Pancreas (tissue), 10 donors: ENCODE measurements at regions not wholly inside any gene's neighbourhood (a gene's known extent, or its start where the extent isn't known, plus 50 kb on each side); places are given as distances from the start of the nearest gene placed in this dataset.

ENCODE experiments used
- ATAC-seq, 4 donors: fragments of 200-7000 bp; cut with Tn5 transposase; one replicate each; pipeline versions ENCODE4 v1.8.0 to v1.9.1; 2020; ENCODE audit warnings: mild to moderate bottlenecking in 4 of 4, moderate library complexity in 4 of 4
- DNase-seq, 6 donors: peaks; one replicate each; pipeline ENCODE4 v3.0.0-alpha.2; 2020
- FAIRE-seq: peaks from 2 replicates; lab custom pipeline; 2012; peaks lifted over from hg19 to GRCh38; lab: Jason Lieb, UNC
- H3K27ac ChIP-seq, 4 donors: fragments of 200-600 bp; sonication (generic); 1 replicate in 3 of 4; 2 replicates in 1 of 4; pipeline versions ENCODE4 v1.5.0 to v1.8.0; 2020
- H3K27me3 ChIP-seq, 4 donors: fragments of 200-600 bp; one replicate each; pipeline ENCODE4 v1.8.0; 2021
- H3K36me3 ChIP-seq, 3 donors: fragments of 200-600 bp; sonication (generic) in 1 of 3; one replicate each; pipeline versions ENCODE4 v1.5.0 to v1.8.0; 2020 to 2021
- H3K4me1 ChIP-seq, 3 donors: fragments of 200-600 bp; one replicate each; pipeline ENCODE4 v1.8.0; 2021
- H3K4me3 ChIP-seq, 4 donors: fragments of 200-600 bp; sonication (generic) in 2 of 4; one replicate each; pipeline versions ENCODE4 v1.5.0 to v1.8.0; 2020 to 2021
- H3K9me3 ChIP-seq, 4 donors: fragments of 200-600 bp; one replicate each; pipeline ENCODE4 v1.8.0; 2021
- CTCF ChIP-seq, 4 donors: fragments of 200-600 bp; sonication (generic) in 3 of 4; IDR thresholded peaks; one replicate each; pipeline versions ENCODE4 v1.5.0 to v1.8.0; 2021; ENCODE audit warnings: antibody characterized with exemption in 4 of 4
- WGBS, 2 donors: extraction: QIAGEN DNeasy Blood & Tissue Kit; methylation state at CpG; one replicate each; pipeline ENCODE4 v1.1.7; 2013; 5-methylcytosine and 5-hydroxymethylcytosine counted together
- intact Hi-C, 3 donors: fragments of 100-400 bp; cut with DNase I; formaldehyde crosslinking; loops; one replicate each; pipeline versions ENCODE4 v1.11.1 to v1.14.2; 2022
- donor health status: healthy with polysubstance abuse.
- donor health status: DM: no; HTN: no; CAD: no; lungs with moderate emphysema.
- donor health status: DM: no; HTN: no; CAD: no.
- donor health status: control.
- donor health status: control.
- donor health status: Bipolar disorder and iron deficiency.
- donor health status: DM: yes; HTN: yes; CAD: no.
- donor health status: DM: no; HTN: no; CAD: no.
- donor health status: DM: no; HTN: no; CAD: no.
- donor health status: DM: yes; HTN: yes; CAD: no.

- FAIRE-seq (no peak), DNase-seq (no peak)
- TF ChIP-seq CTCF (IDR thresholded peaks at IDR 0.05): no peak
These were observed 87.3 kb upstream of the RMST start for GRCh38 chr12:97375310-97375709.

GRCh38 chr12:97380440-97380839 is 82.2 kb upstream of the RMST start:
- Histone ChIP-seq H3K4me3 (no peak overlapping the region), H3K9me3 (no peaks in the 10 kb centered on the region), H3K36me3 (no peaks in the 10 kb centered on the region), H3K27ac (no peak overlapping the region), H3K27me3 (no peaks in the 10 kb centered on the region), H3K4me1 (no peaks in the 10 kb centered on the region)
- DNase-seq (no peak), FAIRE-seq (no peak), ATAC-seq (no peak)
- intact Hi-C loops: no loop called here
- 67 to 78% methylated on average over 2 of the region's 2 CpGs for WGBS, 2 donors
- no peak for TF ChIP-seq CTCF (IDR thresholded peaks at IDR 0.05)

More at GRCh38 chr12:97375310-97375709, 87.3 kb upstream of the RMST start:
- no peaks in the 10 kb centered on the region for H3K36me3 ChIP-seq
- no peaks in the 10 kb centered on the region for H3K4me1 ChIP-seq
- no peak overlapping the region for H3K27ac ChIP-seq
- peaks cover 0 to 2% (median 0%) of the 10 kb centered on the region in 4 donors for H3K9me3 ChIP-seq
- no peaks in the 10 kb centered on the region for H3K27me3 ChIP-seq
- intact Hi-C loops: no loop called here
- 49 to 67% methylated on average over 2 of the region's 2 CpGs for WGBS, 2 donors
- H3K4me3 ChIP-seq: no peak overlapping the region
- ATAC-seq: no peak

GRCh38 chr12:97385121-97385520 is 77.5 kb upstream of the RMST start:
- intact Hi-C loops: no loop called here
- Histone ChIP-seq H3K36me3 (no peaks in the 10 kb centered on the region), H3K27ac (no peak overlapping the region), H3K4me3 (no peak overlapping the region), H3K9me3 (no peaks in the 10 kb centered on the region), H3K27me3 (no peaks in the 10 kb centered on the region), H3K4me1 (no peaks in the 10 kb centered on the region)
- no peak for DNase-seq
- FAIRE-seq: no peak
- TF ChIP-seq CTCF (IDR thresholded peaks at IDR 0.05): no peak
- no peak for ATAC-seq
- WGBS, 2 donors: 75 to 80% methylated on average over 1 of the region's 1 CpG

DNA sequence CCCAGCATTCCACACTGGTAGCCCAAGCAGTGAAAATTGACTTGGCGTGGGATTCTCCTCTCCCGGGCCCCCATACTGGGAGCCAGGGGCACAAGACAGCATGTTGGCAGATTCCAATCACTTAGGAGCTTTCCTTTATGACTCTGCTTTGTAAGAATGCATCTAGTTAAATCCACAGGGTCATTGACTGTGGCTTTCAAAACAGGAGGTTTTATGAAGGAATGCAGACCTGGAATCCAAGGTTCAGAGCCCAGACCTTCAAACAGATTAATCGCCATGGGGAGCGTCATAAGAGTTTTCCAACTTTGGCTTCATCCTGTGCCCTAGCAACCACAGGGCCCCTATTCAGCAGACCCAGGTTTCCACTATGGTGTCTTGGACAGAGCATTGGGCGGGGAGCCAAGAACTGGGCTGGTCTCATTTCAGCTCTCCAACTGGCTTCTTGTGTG is 76.4 kb upstream of the RMST start:
- no peaks in the 10 kb centered on the region for H3K9me3 ChIP-seq
- FAIRE-seq (no peak), ATAC-seq (no peak), DNase-seq (peak in 2 of 6 donors; percentile 21 to 56)
- TF ChIP-seq CTCF (IDR thresholded peaks at IDR 0.05): no peak
- no peaks in the 10 kb centered on the region for H3K36me3 ChIP-seq
- H3K4me3 ChIP-seq: no peak overlapping the region
- no peak overlapping the region for H3K27ac ChIP-seq
- no peaks in the 10 kb centered on the region for H3K27me3 ChIP-seq
- intact Hi-C loops: no loop called here
- no peaks in the 10 kb centered on the region for H3K4me1 ChIP-seq
- WGBS, 2 donors: 68 to 84% methylated on average over 5 of the region's 5 CpGs

DNA sequence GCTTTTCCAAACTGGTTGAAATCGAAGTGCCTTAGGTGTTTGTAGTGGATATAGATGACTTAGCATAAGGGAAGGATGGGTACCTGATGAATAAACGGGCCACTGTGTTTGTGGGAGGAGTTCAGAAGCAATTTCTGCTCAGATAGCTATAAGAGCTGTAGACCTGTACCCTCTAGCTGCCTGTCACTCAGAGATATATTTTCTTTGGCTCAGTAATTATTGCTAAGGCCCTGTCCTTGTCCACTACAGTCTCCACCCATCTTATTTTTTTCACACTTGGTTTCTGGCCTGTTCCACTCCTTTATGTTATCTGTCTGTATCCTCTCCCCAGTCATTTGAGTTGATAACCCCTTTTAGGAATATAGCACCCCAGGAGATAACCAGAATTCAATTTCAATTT is 74.8 kb upstream of the RMST start:
- 29 to 44% methylated on average over 2 of the region's 2 CpGs for WGBS, 2 donors
- FAIRE-seq (no peak), DNase-seq (no peak), ATAC-seq (no peak)
- TF ChIP-seq CTCF (IDR thresholded peaks at IDR 0.05): no peak
- intact Hi-C loops: no loop called here
- H3K27me3 ChIP-seq: no peaks in the 10 kb centered on the region
- H3K4me1 ChIP-seq: no peaks in the 10 kb centered on the region
- H3K4me3 ChIP-seq: no peak overlapping the region
- H3K9me3 ChIP-seq: no peaks in the 10 kb centered on the region
- H3K36me3 ChIP-seq: no peaks in the 10 kb centered on the region
- no peak overlapping the region for H3K27ac ChIP-seq
